Keratinocyte (primary cell): ENCODE measurements at regions not wholly inside any gene's neighbourhood (a gene's known extent, or its start where the extent isn't known, plus 50 kb on each side); places are given as distances from the start of the nearest gene placed in this dataset.

Experiments
- DNase-seq: peaks from one replicate; pipeline ENCODE4 v3.0.0-alpha.2; 2011; ENCODE audit warnings: low read depth, missing footprints, low spot score
- FAIRE-seq: peaks from 2 replicates; lab custom pipeline; 2011; peaks lifted over from hg19 to GRCh38; lab: Jason Lieb, UNC
- H2AFZ ChIP-seq: 2 replicates; pipeline ENCODE4 v1.6.0; 2012; ENCODE audit warnings: low read length, control low read depth, inconsistent platforms; ENCODE audit not compliant: control insufficient read depth
- H3K27ac ChIP-seq: 2 replicates; pipeline ENCODE4 v1.5.1; 2011; ENCODE audit warnings: low read length; ENCODE audit not compliant: control insufficient read depth, insufficient read depth
- H3K27me3 ChIP-seq: 3 replicates; pipeline ENCODE4 v1.6.0; 2011; ENCODE audit warnings: low read length; ENCODE audit not compliant: control insufficient read depth, insufficient read depth; ENCODE audit errors: extremely low read depth
- H3K36me3 ChIP-seq, 2 experiments: 2 replicates in 1 of 2; 3 replicates in 1 of 2; pipeline ENCODE4 v1.5.1; 2011; ENCODE audit warnings: low read length in 2 of 2, mild to moderate bottlenecking in 1 of 2; ENCODE audit not compliant: control insufficient read depth in 2 of 2, insufficient read depth in 2 of 2; ENCODE audit errors: extremely low read depth in 1 of 2
- H3K4me1 ChIP-seq: 3 replicates; pipeline ENCODE4 v1.5.1; 2011; ENCODE audit warnings: low read length; ENCODE audit not compliant: control insufficient read depth, insufficient read depth; ENCODE audit errors: extremely low read depth
- H3K4me2 ChIP-seq: 3 replicates; pipeline ENCODE4 v1.6.0; 2011; ENCODE audit warnings: low read depth, low read length; ENCODE audit not compliant: control insufficient read depth, insufficient read depth; ENCODE audit errors: extremely low read depth
- H3K4me3 ChIP-seq, 3 experiments: fragments of 200-600 bp in 1 of 3; sonication (generic) in 1 of 3; 2 replicates in 2 of 3; 3 replicates in 1 of 3; pipeline ENCODE4 v1.5.1; 2011 to 2016; ENCODE audit warnings: low read length in 3 of 3, mild to moderate bottlenecking in 3 of 3, control low read depth in 2 of 3, inconsistent platforms in 1 of 3, low read depth in 1 of 3, mixed read lengths in 1 of 3, mixed run types in 1 of 3, moderate library complexity in 1 of 3; ENCODE audit not compliant: control insufficient read depth in 2 of 3, insufficient read depth in 2 of 3; ENCODE audit errors: extremely low read depth in 1 of 3
- H3K79me2 ChIP-seq: 2 replicates; pipeline ENCODE4 v1.6.0; 2012; ENCODE audit warnings: low read length; ENCODE audit not compliant: control insufficient read depth, insufficient read depth
- H3K9ac ChIP-seq: 3 replicates; pipeline ENCODE4 v1.6.0; 2011; ENCODE audit warnings: low read length; ENCODE audit not compliant: control insufficient read depth, insufficient read depth; ENCODE audit errors: extremely low read depth
- H3K9me1 ChIP-seq: 3 replicates; pipeline ENCODE4 v1.6.0; 2011; ENCODE audit warnings: low read length; ENCODE audit not compliant: control insufficient read depth, insufficient read depth; ENCODE audit errors: extremely low read depth
- H3K9me3 ChIP-seq: 2 replicates; pipeline ENCODE4 v1.5.1; 2012; ENCODE audit warnings: low read depth, low read length; ENCODE audit not compliant: control insufficient read depth
- H4K20me1 ChIP-seq: 3 replicates; pipeline ENCODE4 v1.6.0; 2011; ENCODE audit warnings: low read length; ENCODE audit not compliant: control insufficient read depth, insufficient read depth; ENCODE audit errors: extremely low read depth
- CTCF ChIP-seq, 3 experiments: IDR thresholded peaks in 1 of 3; conservative IDR thresholded peaks in 1 of 3; optimal IDR thresholded peaks in 1 of 3; 2 replicates in 2 of 3; 3 replicates in 1 of 3; pipeline versions ENCODE3 to v1.5.1; 2011; ENCODE audit warnings: low read length in 3 of 3, mild to moderate bottlenecking in 3 of 3, moderate library complexity in 2 of 3, control low read depth in 1 of 3, inconsistent platforms in 1 of 3; ENCODE audit not compliant: insufficient read depth in 2 of 3; ENCODE audit errors: extremely low read depth in 1 of 3
- EZH2 ChIP-seq: IDR thresholded peaks from one replicate; pipeline ENCODE4 v1.6.1; 2012; ENCODE audit warnings: inconsistent platforms, mild to moderate bottlenecking, low read length, moderate library complexity
- dilution Hi-C: fragments of 300-500 bp; cut with MboI; formaldehyde crosslinking; loops from one replicate; pipeline ENCODE4 v1.7.0; 2020; ENCODE audit warnings: low sequenced_read_pairs; ENCODE audit not compliant: extremely low pct_ligation_motif_present

- TF ChIP-seq CTCF (optimal IDR thresholded peaks at IDR 0.05 in 1 of 3, IDR thresholded peaks at IDR 0.05 in 1 of 3, conservative IDR thresholded peaks at IDR 0.05 in 1 of 3; ENCODE audit: extremely low read depth in 1 of 3, insufficient read depth in 2 of 3, low read length in 3 of 3) (no peak), EZH2 (no peak)
- peaks cover 18% of the 10 kb centered on the region for H3K4me1 ChIP-seq
- H3K4me3 ChIP-seq: no peak overlapping the region
- DNase-seq (no peak), FAIRE-seq (peak; percentile 83)
- no peak overlapping the region for H3K9ac ChIP-seq
- H4K20me1 ChIP-seq: no peaks in the 10 kb centered on the region
- no peak overlapping the region for H2AFZ ChIP-seq
- H3K36me3 ChIP-seq: no peaks in the 10 kb centered on the region
- no peak overlapping the region for H3K27ac ChIP-seq
- H3K27me3 ChIP-seq: no peaks in the 10 kb centered on the region
- H3K4me2 ChIP-seq: no peak overlapping the region
- H3K9me3 ChIP-seq: no peaks in the 10 kb centered on the region
- no peaks in the 10 kb centered on the region for H3K79me2 ChIP-seq
- dilution Hi-C loops: no loop called here
- no peaks in the 10 kb centered on the region for H3K9me1 ChIP-seq
These were observed 149.2 kb upstream of the PRDM1 start for GRCh38 chr6:105936972-105937371.

- no peaks in the 10 kb centered on the region for H3K9me1 ChIP-seq
- no peak for DNase-seq
- H3K4me3 ChIP-seq: no peak overlapping the region
- no peak overlapping the region for H3K9ac ChIP-seq
- dilution Hi-C loops: no loop called here
- TF ChIP-seq CTCF (optimal IDR thresholded peaks at IDR 0.05 in 1 of 3, IDR thresholded peaks at IDR 0.05 in 1 of 3, conservative IDR thresholded peaks at IDR 0.05 in 1 of 3; ENCODE audit: extremely low read depth in 1 of 3, insufficient read depth in 2 of 3, low read length in 3 of 3): no peak
- no peak for TF ChIP-seq EZH2
- no peak overlapping the region for H3K4me2 ChIP-seq
- no peaks in the 10 kb centered on the region for H4K20me1 ChIP-seq
- H3K79me2 ChIP-seq: no peaks in the 10 kb centered on the region
- H3K27me3 ChIP-seq: no peaks in the 10 kb centered on the region
- no peak overlapping the region for H2AFZ ChIP-seq
- no peak for FAIRE-seq
- H3K36me3 ChIP-seq: no peaks in the 10 kb centered on the region
- no peaks in the 10 kb centered on the region for H3K9me3 ChIP-seq
- H3K27ac ChIP-seq: no peak overlapping the region
- peaks cover 19% of the 10 kb centered on the region for H3K4me1 ChIP-seq
These were observed 150.7 kb upstream of the PRDM1 start for GRCh38 chr6:105935416-105935815.
